SK-N-SH (cell line): ENCODE measurements at regions not wholly inside any gene's neighbourhood (a gene's known extent, or its start where the extent isn't known, plus 50 kb on each side); places are given as distances from the start of the nearest gene placed in this dataset.

Experiments used
- CTCF ChIA-PET: fragments of 300-600, 350-600 bp; formaldehyde crosslinking; extraction: SDS; loops from one replicate; lab custom pipeline; 2021; lab: Yijun Ruan, JAX
- POLR2A ChIA-PET: fragments of 350-600 bp; sonication (Branson Sonifier 250); formaldehyde crosslinking; extraction: SDS; loops from one replicate; lab custom pipeline; 2020; ENCODE audit warnings: antibody characterized with exemption, inconsistent platforms; lab: Yijun Ruan, JAX
- DNase-seq: peaks from one replicate; pipeline ENCODE4 v3.0.0; 2012
- H2AFZ ChIP-seq: fragments of 200-600 bp; sonication (generic); 2 replicates; pipeline ENCODE4 v1.8.1; 2016; ENCODE audit warnings: antibody characterized with exemption, mild to moderate bottlenecking, low read depth
- H3F3A ChIP-seq: fragments of 200-600 bp; sonication (generic); replicated peaks from 2 replicates; pipeline ENCODE3; 2016; ENCODE audit warnings: antibody characterized with exemption, mild to moderate bottlenecking; ENCODE audit not compliant: insufficient read depth
- H3K27ac ChIP-seq, 2 experiments: fragments of 200-500 bp in 1 of 2; fragments of 200-600 bp in 1 of 2; sonication (Bioruptor generic) in 1 of 2; sonication (generic), shearing (Covaris generic) in 1 of 2; 2 replicates each; pipeline versions ENCODE4 v1.5.1 to v1.6.1; 2014 to 2016; ENCODE audit warnings: low read depth in 2 of 2, inconsistent platforms in 1 of 2, low read length in 1 of 2, mild to moderate bottlenecking in 1 of 2, mixed read lengths in 1 of 2
- H3K27me3 ChIP-seq: fragments of 200-600 bp; sonication (generic), shearing (Covaris generic); 2 replicates; pipeline ENCODE4 v1.6.1; 2016; ENCODE audit warnings: mixed run types; ENCODE audit not compliant: insufficient read depth
- H3K36me3 ChIP-seq, 2 experiments: fragments of 200-500 bp in 1 of 2; fragments of 200-600 bp in 1 of 2; sonication (Bioruptor generic) in 1 of 2; sonication (generic) in 1 of 2; replicated peaks in 1 of 2; 2 replicates each; pipeline versions ENCODE3 to v1.5.1; 2014 to 2016; ENCODE audit warnings: low read length in 1 of 2, mild to moderate bottlenecking in 1 of 2; ENCODE audit not compliant: insufficient read depth in 2 of 2, control insufficient read depth in 1 of 2
- H3K4me1 ChIP-seq, 2 experiments: fragments of 200-500 bp in 1 of 2; fragments of 200-600 bp in 1 of 2; sonication (Bioruptor generic) in 1 of 2; sonication (generic), shearing (Covaris generic) in 1 of 2; 2 replicates each; pipeline versions ENCODE4 v1.5.1 to v1.6.1; 2014 to 2016; ENCODE audit warnings: low read depth in 1 of 2, low read length in 1 of 2, mixed run types in 1 of 2; ENCODE audit not compliant: insufficient read depth in 2 of 2, control insufficient read depth in 1 of 2
- H3K4me2 ChIP-seq: fragments of 200-600 bp; sonication (generic), shearing (Covaris generic); 2 replicates; pipeline ENCODE4 v1.6.1; 2017; ENCODE audit warnings: mixed run types
- H3K4me3 ChIP-seq, 2 experiments: fragments of 200-500 bp in 1 of 2; fragments of 200-600 bp in 1 of 2; sonication (Bioruptor generic) in 1 of 2; sonication (generic), shearing (Covaris generic) in 1 of 2; 2 replicates each; pipeline versions ENCODE4 v1.5.1 to v1.8.1; 2014 to 2016; ENCODE audit warnings: low read depth in 2 of 2, inconsistent platforms in 1 of 2, low read length in 1 of 2, mild to moderate bottlenecking in 1 of 2, mixed read lengths in 1 of 2, moderate library complexity in 1 of 2
- H3K79me2 ChIP-seq: fragments of 200-600 bp; sonication (generic); 2 replicates; pipeline ENCODE4 v1.8.1; 2017; ENCODE audit warnings: mild to moderate bottlenecking; ENCODE audit not compliant: insufficient read depth
- H3K9ac ChIP-seq: fragments of 200-600 bp; sonication (generic); 2 replicates; pipeline ENCODE4 v1.6.1; 2017; ENCODE audit warnings: mixed run types
- H3K9me2 ChIP-seq: fragments of 200-600 bp; sonication (generic); 2 replicates; pipeline ENCODE4 v1.6.1; 2017; ENCODE audit warnings: mixed run types
- H3K9me3 ChIP-seq: fragments of 200-600 bp; sonication (generic); 2 replicates; pipeline ENCODE4 v1.6.1; 2017; ENCODE audit warnings: mixed run types, mild to moderate bottlenecking, moderate library complexity
- H4K20me1 ChIP-seq: fragments of 200-600 bp; sonication (generic); 2 replicates; pipeline ENCODE4 v1.6.1; 2017; ENCODE audit warnings: mild to moderate bottlenecking, mixed run types; ENCODE audit not compliant: insufficient read depth
- CHD2 ChIP-seq: fragments of 150-350 bp; IDR thresholded peaks from 2 replicates; pipeline ENCODE4 v1.6.1; 2018; ENCODE audit warnings: low read length; ENCODE audit not compliant: partially characterized antibody
- EZH2phosphoT487 ChIP-seq: fragments of 200-600 bp; sonication (generic); IDR thresholded peaks from 2 replicates; pipeline ENCODE4 v1.6.1; 2017; ENCODE audit warnings: low read depth, mixed run types, mild to moderate bottlenecking, antibody characterized with exemption, moderate library complexity, borderline replicate concordance
- FOSL2 ChIP-seq: IDR thresholded peaks from 2 replicates; pipeline ENCODE4 v1.4.0; 2012; ENCODE audit warnings: low read depth, mild to moderate bottlenecking, moderate library complexity, borderline replicate concordance
- GABPA ChIP-seq: IDR thresholded peaks from 2 replicates; pipeline ENCODE4 v1.4.0; 2012; ENCODE audit warnings: low read depth, mild to moderate bottlenecking
- NRF1 ChIP-seq: IDR thresholded peaks from 2 replicates; pipeline ENCODE4 v1.6.1; 2012; ENCODE audit warnings: low read depth, mild to moderate bottlenecking, low read length
- POLR2AphosphoS5 ChIP-seq: IDR thresholded peaks from 2 replicates; pipeline ENCODE4 v1.6.1; 2012; ENCODE audit warnings: low read depth, low read length
- RCOR1 ChIP-seq: fragments of 150-350 bp; IDR thresholded peaks from 2 replicates; pipeline ENCODE4 v1.6.1; 2017; ENCODE audit warnings: antibody characterized with exemption, low read length
- SMC3 ChIP-seq: IDR thresholded peaks from 2 replicates; pipeline ENCODE4 v1.6.1; 2012; ENCODE audit warnings: low read depth, low read length, improper control_type of control experiment
- TCF12 ChIP-seq: IDR thresholded peaks from 2 replicates; pipeline ENCODE4 v1.4.0; 2012
- YY1 ChIP-seq: IDR thresholded peaks from 2 replicates; pipeline ENCODE4 v1.4.0; 2012; ENCODE audit warnings: low read depth, mild to moderate bottlenecking
- WGBS: methylation state at CpG from one replicate; pipeline ENCODE4 v1.1.6; 2017; ENCODE audit warnings: low lambda C conversion rate; 5-methylcytosine and 5-hydroxymethylcytosine counted together
- TF ChIP-seq, protein P1 (sequence below): fragments of 150-350 bp; IDR thresholded peaks from 2 replicates; pipeline ENCODE4 v1.6.1; 2016; ENCODE audit warnings: mild to moderate bottlenecking, low read depth, low read length
- TF ChIP-seq, protein P2 (sequence below): IDR thresholded peaks from 2 replicates; pipeline ENCODE4 v1.6.1; 2012; ENCODE audit warnings: mild to moderate bottlenecking, low read depth, low read length, moderate library complexity
- TF ChIP-seq, protein P3 (sequence below): fragments of 150-350 bp; IDR thresholded peaks from 2 replicates; pipeline ENCODE4 v1.6.1; 2017; ENCODE audit warnings: antibody characterized with exemption, low read length, low read depth, borderline replicate concordance
- TF ChIP-seq, protein P4 (sequence below): IDR thresholded peaks from 2 replicates; pipeline ENCODE4 v1.4.0; 2012; ENCODE audit warnings: low read depth, borderline replicate concordance

DNA sequence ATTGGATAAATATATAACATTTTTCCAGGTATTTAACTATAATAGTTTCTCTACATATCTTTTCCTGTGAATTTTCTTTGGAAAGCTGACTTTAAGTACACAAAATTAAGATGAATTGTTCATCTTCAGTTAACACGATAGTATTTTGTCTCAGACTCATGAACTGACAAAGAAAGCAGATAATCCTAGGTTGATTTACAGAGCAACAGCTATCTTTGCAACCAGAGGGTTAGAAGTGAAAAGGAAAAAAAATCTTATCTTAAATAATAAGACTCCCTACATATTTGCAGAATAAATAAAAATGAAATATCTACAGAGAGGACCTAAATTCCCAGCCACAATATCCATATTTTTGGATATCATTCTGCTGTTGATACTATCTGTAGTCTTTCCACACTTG, 350.2 kb upstream of the GRM7 start (continued):
- TF ChIP-seq SMC3 (no peak), CHD2 (no peak)
- TF ChIP-seq, protein P1, sequence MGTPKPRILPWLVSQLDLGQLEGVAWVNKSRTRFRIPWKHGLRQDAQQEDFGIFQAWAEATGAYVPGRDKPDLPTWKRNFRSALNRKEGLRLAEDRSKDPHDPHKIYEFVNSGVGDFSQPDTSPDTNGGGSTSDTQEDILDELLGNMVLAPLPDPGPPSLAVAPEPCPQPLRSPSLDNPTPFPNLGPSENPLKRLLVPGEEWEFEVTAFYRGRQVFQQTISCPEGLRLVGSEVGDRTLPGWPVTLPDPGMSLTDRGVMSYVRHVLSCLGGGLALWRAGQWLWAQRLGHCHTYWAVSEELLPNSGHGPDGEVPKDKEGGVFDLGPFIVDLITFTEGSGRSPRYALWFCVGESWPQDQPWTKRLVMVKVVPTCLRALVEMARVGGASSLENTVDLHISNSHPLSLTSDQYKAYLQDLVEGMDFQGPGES = no peak
- TF ChIP-seq, protein P2, sequence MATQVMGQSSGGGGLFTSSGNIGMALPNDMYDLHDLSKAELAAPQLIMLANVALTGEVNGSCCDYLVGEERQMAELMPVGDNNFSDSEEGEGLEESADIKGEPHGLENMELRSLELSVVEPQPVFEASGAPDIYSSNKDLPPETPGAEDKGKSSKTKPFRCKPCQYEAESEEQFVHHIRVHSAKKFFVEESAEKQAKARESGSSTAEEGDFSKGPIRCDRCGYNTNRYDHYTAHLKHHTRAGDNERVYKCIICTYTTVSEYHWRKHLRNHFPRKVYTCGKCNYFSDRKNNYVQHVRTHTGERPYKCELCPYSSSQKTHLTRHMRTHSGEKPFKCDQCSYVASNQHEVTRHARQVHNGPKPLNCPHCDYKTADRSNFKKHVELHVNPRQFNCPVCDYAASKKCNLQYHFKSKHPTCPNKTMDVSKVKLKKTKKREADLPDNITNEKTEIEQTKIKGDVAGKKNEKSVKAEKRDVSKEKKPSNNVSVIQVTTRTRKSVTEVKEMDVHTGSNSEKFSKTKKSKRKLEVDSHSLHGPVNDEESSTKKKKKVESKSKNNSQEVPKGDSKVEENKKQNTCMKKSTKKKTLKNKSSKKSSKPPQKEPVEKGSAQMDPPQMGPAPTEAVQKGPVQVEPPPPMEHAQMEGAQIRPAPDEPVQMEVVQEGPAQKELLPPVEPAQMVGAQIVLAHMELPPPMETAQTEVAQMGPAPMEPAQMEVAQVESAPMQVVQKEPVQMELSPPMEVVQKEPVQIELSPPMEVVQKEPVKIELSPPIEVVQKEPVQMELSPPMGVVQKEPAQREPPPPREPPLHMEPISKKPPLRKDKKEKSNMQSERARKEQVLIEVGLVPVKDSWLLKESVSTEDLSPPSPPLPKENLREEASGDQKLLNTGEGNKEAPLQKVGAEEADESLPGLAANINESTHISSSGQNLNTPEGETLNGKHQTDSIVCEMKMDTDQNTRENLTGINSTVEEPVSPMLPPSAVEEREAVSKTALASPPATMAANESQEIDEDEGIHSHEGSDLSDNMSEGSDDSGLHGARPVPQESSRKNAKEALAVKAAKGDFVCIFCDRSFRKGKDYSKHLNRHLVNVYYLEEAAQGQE = no peak
- TF ChIP-seq, protein P3, sequence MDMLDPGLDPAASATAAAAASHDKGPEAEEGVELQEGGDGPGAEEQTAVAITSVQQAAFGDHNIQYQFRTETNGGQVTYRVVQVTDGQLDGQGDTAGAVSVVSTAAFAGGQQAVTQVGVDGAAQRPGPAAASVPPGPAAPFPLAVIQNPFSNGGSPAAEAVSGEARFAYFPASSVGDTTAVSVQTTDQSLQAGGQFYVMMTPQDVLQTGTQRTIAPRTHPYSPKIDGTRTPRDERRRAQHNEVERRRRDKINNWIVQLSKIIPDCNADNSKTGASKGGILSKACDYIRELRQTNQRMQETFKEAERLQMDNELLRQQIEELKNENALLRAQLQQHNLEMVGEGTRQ = no peak

DNA sequence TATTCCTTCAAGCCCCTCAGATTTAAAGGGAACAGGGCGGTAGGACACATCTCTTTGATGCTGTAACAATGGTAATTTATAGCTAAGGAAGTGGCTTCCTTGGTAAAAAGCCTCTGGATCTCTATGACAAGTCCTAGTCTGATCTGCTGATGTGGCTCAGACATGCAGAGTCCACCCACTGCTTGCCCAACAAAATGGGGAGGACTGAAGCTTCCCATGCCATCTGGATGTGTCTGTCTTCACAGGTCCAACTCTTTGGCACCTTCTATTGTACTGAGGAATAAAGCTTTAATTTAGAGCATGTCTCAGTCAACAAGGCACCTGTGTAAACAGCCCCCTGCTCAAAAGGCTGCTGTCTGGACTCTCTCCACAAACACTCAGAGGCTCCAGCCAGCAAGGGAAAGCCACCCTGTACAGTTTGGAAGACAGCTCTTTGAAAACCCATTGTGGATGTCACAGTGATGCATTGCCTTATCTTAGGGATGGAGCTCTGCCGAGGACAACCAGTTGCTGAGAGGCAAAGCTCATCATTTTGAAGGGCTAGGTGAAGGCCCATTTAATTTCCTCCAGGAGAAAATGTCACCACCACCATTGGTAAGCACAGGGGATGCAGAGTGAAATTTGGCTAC, 348.6 kb upstream of the GRM7 start:
- H2AFZ ChIP-seq = no peak overlapping the region
- no peaks in the 10 kb centered on the region for H3K36me3 ChIP-seq
- H3F3A ChIP-seq = no peaks in the 10 kb centered on the region
- H3K9me3 ChIP-seq = no peaks in the 10 kb centered on the region
- no peaks in the 10 kb centered on the region for H3K4me1 ChIP-seq
- WGBS = 21% methylated on average over 2 of the region's 2 CpGs
- no peaks in the 10 kb centered on the region for H3K79me2 ChIP-seq
- no peak overlapping the region for H3K4me3 ChIP-seq
- H4K20me1 ChIP-seq = no peaks in the 10 kb centered on the region
- CTCF ChIA-PET = no interaction called here
- POLR2A ChIA-PET = no interaction called here
- H3K27me3 ChIP-seq = no peaks in the 10 kb centered on the region
- TF ChIP-seq YY1 (no peak), CHD2 (no peak), POLR2AphosphoS5 (no peak), EZH2phosphoT487 (no peak), SMC3 (no peak), GABPA (no peak), FOSL2 (no peak), RCOR1 (no peak), NRF1 (no peak), TCF12 (no peak)
- TF ChIP-seq, protein P4, sequence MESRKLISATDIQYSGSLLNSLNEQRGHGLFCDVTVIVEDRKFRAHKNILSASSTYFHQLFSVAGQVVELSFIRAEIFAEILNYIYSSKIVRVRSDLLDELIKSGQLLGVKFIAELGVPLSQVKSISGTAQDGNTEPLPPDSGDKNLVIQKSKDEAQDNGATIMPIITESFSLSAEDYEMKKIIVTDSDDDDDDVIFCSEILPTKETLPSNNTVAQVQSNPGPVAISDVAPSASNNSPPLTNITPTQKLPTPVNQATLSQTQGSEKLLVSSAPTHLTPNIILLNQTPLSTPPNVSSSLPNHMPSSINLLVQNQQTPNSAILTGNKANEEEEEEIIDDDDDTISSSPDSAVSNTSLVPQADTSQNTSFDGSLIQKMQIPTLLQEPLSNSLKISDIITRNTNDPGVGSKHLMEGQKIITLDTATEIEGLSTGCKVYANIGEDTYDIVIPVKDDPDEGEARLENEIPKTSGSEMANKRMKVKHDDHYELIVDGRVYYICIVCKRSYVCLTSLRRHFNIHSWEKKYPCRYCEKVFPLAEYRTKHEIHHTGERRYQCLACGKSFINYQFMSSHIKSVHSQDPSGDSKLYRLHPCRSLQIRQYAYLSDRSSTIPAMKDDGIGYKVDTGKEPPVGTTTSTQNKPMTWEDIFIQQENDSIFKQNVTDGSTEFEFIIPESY = no peak
- H3K9me2 ChIP-seq = no peaks in the 10 kb centered on the region
- H3K27ac ChIP-seq = no peak overlapping the region
- no peak for DNase-seq
- no peak overlapping the region for H3K4me2 ChIP-seq
- no peak overlapping the region for H3K9ac ChIP-seq
